Lower leg skin (tissue), 3 donors: ENCODE measurements at regions not wholly inside any gene's neighbourhood (a gene's known extent, or its start where the extent isn't known, plus 50 kb on each side); places are given as distances from the start of the nearest gene placed in this dataset.

Experiments
- CTCF ChIP-seq, 3 donors: fragments of 450-650 bp; IDR thresholded peaks; one replicate each; pipeline ENCODE4 v1.5.1; 2016; ENCODE audit warnings: antibody characterized with exemption in 3 of 3, mild to moderate bottlenecking in 3 of 3, moderate library complexity in 2 of 3
- POLR2A ChIP-seq, 2 donors: fragments of 450-650 bp; IDR thresholded peaks; one replicate each; pipeline ENCODE4 v1.6.1; 2016 to 2017; ENCODE audit warnings: antibody characterized with exemption in 2 of 2, mild to moderate bottlenecking in 1 of 2, moderate library complexity in 1 of 2

- no peak for TF ChIP-seq CTCF (IDR thresholded peaks at IDR 0.05)
- no peak for TF ChIP-seq POLR2A (IDR thresholded peaks at IDR 0.05)
Observed at GRCh38 chr10:3509355-3509754, 275.7 kb downstream of the KLF6 start.
